ENCODE measurements at regions not wholly inside any gene's neighbourhood (a gene's known extent, or its start where the extent isn't known, plus 50 kb on each side); places are given as distances from the start of the nearest gene placed in this dataset.
A peak's percentile ranks its signal among the peaks of the same experiment; 100 is the strongest.

GRCh38 chr2:79434362-79434761, 78.5 kb upstream of the CTNNA2 start:
- TF ChIP-seq CTCF (IDR thresholded peaks at IDR 0.05): no peak
- TF ChIP-seq POLR2A (IDR thresholded peaks at IDR 0.05): no peak
- 77 to 93% (median 79%) methylated on average over 2 of the region's 2 CpGs for WGBS, 4 donors
- no peak overlapping the region for H3K27ac ChIP-seq
- DNase-seq: no peak
- no peaks in the 10 kb centered on the region for H3K36me3 ChIP-seq (replicated peaks in 1 of 2)
- H3K9me3 ChIP-seq (replicated peaks in 1 of 3): no peaks in the 10 kb centered on the region
- no peak overlapping the region for H3K4me3 ChIP-seq
- intact Hi-C loops (cut with DNase I): no loop called here
- H3K27me3 ChIP-seq: no peaks in the 10 kb centered on the region
- no peaks in the 10 kb centered on the region for H3K4me1 ChIP-seq (replicated peaks in 1 of 2)

GRCh38 chr2:79432731-79433146, 80.1 kb upstream of the CTNNA2 start:
- WGBS, 4 donors: 26 to 43% (median 40%) methylated on average over 3 of the region's 3 CpGs
- no peaks in the 10 kb centered on the region for H3K36me3 ChIP-seq (replicated peaks in 1 of 2)
- no peak overlapping the region for H3K27ac ChIP-seq
- no peak overlapping the region for H3K4me3 ChIP-seq
- no peak for DNase-seq
- intact Hi-C loops (cut with DNase I): no loop called here
- H3K9me3 ChIP-seq (replicated peaks in 1 of 3): no peaks in the 10 kb centered on the region
- no peak for TF ChIP-seq CTCF (IDR thresholded peaks at IDR 0.05)
- H3K27me3 ChIP-seq: no peaks in the 10 kb centered on the region
- no peaks in the 10 kb centered on the region for H3K4me1 ChIP-seq (replicated peaks in 1 of 2)

GRCh38 chr2:79428745-79429144, 84.1 kb upstream of the CTNNA2 start:
- intact Hi-C loops (cut with DNase I): no loop called here
- no peak for DNase-seq
- Histone ChIP-seq H3K4me3 (no peak overlapping the region), H3K27ac (no peak overlapping the region), H3K27me3 (no peaks in the 10 kb centered on the region), H3K4me1 (replicated peaks in 1 of 2) (no peaks in the 10 kb centered on the region), H3K9me3 (replicated peaks in 1 of 3) (no peaks in the 10 kb centered on the region), H3K36me3 (replicated peaks in 1 of 2) (no peaks in the 10 kb centered on the region)
- TF ChIP-seq POLR2A (IDR thresholded peaks at IDR 0.05): no peak
- TF ChIP-seq CTCF (IDR thresholded peaks at IDR 0.05): no peak
- 67 to 80% (median 73%) methylated on average over 1 of the region's 1 CpG for WGBS, 4 donors

GRCh38 chr2:79414690-79415089, 98.2 kb upstream of the CTNNA2 start:
- WGBS, 4 donors: 56 to 100% (median 74%) methylated on average over 1 to 2 of the region's 2 CpGs
- Histone ChIP-seq H3K27ac (no peak overlapping the region), H3K27me3 (no peaks in the 10 kb centered on the region), H3K36me3 (replicated peaks in 1 of 2) (no peaks in the 10 kb centered on the region), H3K4me1 (replicated peaks in 1 of 2) (no peaks in the 10 kb centered on the region), H3K9me3 (replicated peaks in 1 of 3) (no peaks in the 10 kb centered on the region), H3K4me3 (no peak overlapping the region)
- no peak for TF ChIP-seq POLR2A (IDR thresholded peaks at IDR 0.05)
- intact Hi-C loops (cut with DNase I): no loop called here
- DNase-seq: no peak

GRCh38 chr2:79394485-79394859, 118.4 kb upstream of the CTNNA2 start:
- no peak overlapping the region for H3K4me3 ChIP-seq
- no peak for DNase-seq
- peak in 1 of 6 experiments; percentile 3 for TF ChIP-seq CTCF (IDR thresholded peaks at IDR 0.05)
- no peak for TF ChIP-seq POLR2A (IDR thresholded peaks at IDR 0.05)
- H3K27me3 ChIP-seq: no peaks in the 10 kb centered on the region
- H3K9me3 ChIP-seq (replicated peaks in 1 of 3): no peaks in the 10 kb centered on the region
- H3K27ac ChIP-seq: peak overlapping the region in 3 of 5 donors; percentile 22 to 66 (median 60)
- 30 to 50% (median 43%) methylated on average over 1 of the region's 1 CpG for WGBS, 4 donors
- no peaks in the 10 kb centered on the region for H3K36me3 ChIP-seq (replicated peaks in 1 of 2)
- H3K4me1 ChIP-seq (replicated peaks in 1 of 2): peaks cover 0 to 5% of the 10 kb centered on the region in 2 donors
- intact Hi-C loops (cut with DNase I): no loop called here

Measured in adrenal gland (tissue), 9 donors.